ENCODE measurements at regions not wholly inside any gene's neighbourhood (a gene's known extent, or its start where the extent isn't known, plus 50 kb on each side); places are given as distances from the start of the nearest gene placed in this dataset.

GRCh38 chr7:94135180-94135579 is 131.0 kb upstream of the BET1 start:
- TF ChIP-seq CTCF (conservative IDR thresholded peaks at IDR 0.05) (no peak), EZH2 (IDR thresholded peaks at IDR 0.05; ENCODE audit: low read depth) (no peak)
